Osteoblast (primary cell): ENCODE measurements at regions not wholly inside any gene's neighbourhood (a gene's known extent, or its start where the extent isn't known, plus 50 kb on each side); places are given as distances from the start of the nearest gene placed in this dataset.

Experiments
- DNase-seq: peaks from one replicate; pipeline ENCODE4 v3.0.0; 2011; ENCODE audit warnings: low spot score, mixed read lengths; ENCODE audit not compliant: insufficient read length; ENCODE audit errors: missing footprints
- H2AFZ ChIP-seq: 2 replicates; pipeline ENCODE4 v1.6.0; 2011; ENCODE audit warnings: mild to moderate bottlenecking, low read length
- H3K27ac ChIP-seq: 2 replicates; pipeline ENCODE4 v1.5.1; 2011; ENCODE audit warnings: mild to moderate bottlenecking, low read depth, low read length, moderate library complexity
- H3K27me3 ChIP-seq: 2 replicates; pipeline ENCODE4 v1.6.0; 2012; ENCODE audit warnings: mild to moderate bottlenecking, control low read depth, inconsistent platforms, low read length, moderate library complexity; ENCODE audit not compliant: insufficient read depth
- H3K36me3 ChIP-seq: 2 replicates; pipeline ENCODE4 v1.5.1; 2011; ENCODE audit warnings: mild to moderate bottlenecking, low read length, control low read depth, moderate library complexity; ENCODE audit not compliant: insufficient read depth
- H3K4me1 ChIP-seq: 2 replicates; pipeline ENCODE4 v1.5.1; 2011; ENCODE audit warnings: mild to moderate bottlenecking, low read length, control low read depth, moderate library complexity; ENCODE audit not compliant: insufficient read depth
- H3K4me2 ChIP-seq: 2 replicates; pipeline ENCODE4 v1.6.0; 2011; ENCODE audit warnings: mild to moderate bottlenecking, low read length; ENCODE audit not compliant: insufficient read depth
- H3K4me3 ChIP-seq: fragments of 200-600 bp; sonication (generic); 3 replicates; pipeline ENCODE4 v1.5.1; 2012; ENCODE audit warnings: mild to moderate bottlenecking, low read length, inconsistent platforms; ENCODE audit not compliant: insufficient read depth
- H3K79me2 ChIP-seq: 2 replicates; pipeline ENCODE4 v1.6.0; 2012; ENCODE audit warnings: mild to moderate bottlenecking, low read length, control low read depth, inconsistent platforms; ENCODE audit not compliant: insufficient read depth
- H3K9me3 ChIP-seq: 2 replicates; pipeline ENCODE4 v1.5.1; 2011; ENCODE audit warnings: low read depth, low read length, control low read depth
- H4K20me1 ChIP-seq: 2 replicates; pipeline ENCODE4 v1.6.0; 2012; ENCODE audit warnings: mild to moderate bottlenecking, low read length, control low read depth; ENCODE audit not compliant: insufficient read depth
- CTCF ChIP-seq: IDR thresholded peaks from 2 replicates; pipeline ENCODE4 v1.5.1; 2011; ENCODE audit warnings: mild to moderate bottlenecking, low read depth, low read length, moderate library complexity; ENCODE audit errors: extremely low read depth

- Histone ChIP-seq H2AFZ (no peak overlapping the region), H3K9me3 (no peaks in the 10 kb centered on the region), H3K4me1 (peaks cover 32% of the 10 kb centered on the region), H3K27me3 (no peaks in the 10 kb centered on the region), H3K4me2 (no peak overlapping the region), H3K36me3 (no peaks in the 10 kb centered on the region), H3K27ac (peak overlapping the region; percentile 37), H4K20me1 (no peaks in the 10 kb centered on the region), H3K4me3 (no peak overlapping the region), H3K79me2 (no peaks in the 10 kb centered on the region)
- peak; percentile 50 for DNase-seq
- TF ChIP-seq CTCF = no peak
Measured at GRCh38 chr2:30367232-30368070, 79.6 kb upstream of the LCLAT1 start.

DNA sequence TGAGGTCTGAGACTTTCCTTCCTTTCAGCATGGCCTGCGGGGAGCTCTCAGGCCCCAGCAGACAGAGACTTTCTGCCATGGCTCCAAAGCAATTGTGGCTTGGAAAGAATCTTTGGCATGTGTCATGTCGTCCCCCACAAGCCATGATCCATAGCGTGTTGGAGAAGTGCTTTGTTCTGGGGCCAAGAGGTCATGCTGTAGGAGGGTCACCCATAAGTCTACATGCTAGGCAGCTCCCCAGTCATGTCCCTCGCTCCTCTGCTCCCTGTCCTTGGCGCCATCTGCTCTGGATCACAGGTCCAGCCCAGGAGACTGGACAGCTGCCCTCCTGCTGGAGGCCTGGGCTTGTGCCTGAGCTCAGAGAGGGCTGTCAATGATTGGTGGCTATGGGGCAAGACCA lies 78.8 kb upstream of the LCLAT1 start:
- Histone ChIP-seq H2AFZ (peak overlapping the region; percentile 30), H3K4me1 (peaks cover 31% of the 10 kb centered on the region), H3K27ac (peak overlapping the region; percentile 37), H3K4me3 (no peak overlapping the region), H3K27me3 (no peaks in the 10 kb centered on the region), H3K36me3 (no peaks in the 10 kb centered on the region), H3K9me3 (no peaks in the 10 kb centered on the region), H3K79me2 (no peaks in the 10 kb centered on the region), H3K4me2 (peak overlapping the region; percentile 10), H4K20me1 (no peaks in the 10 kb centered on the region)
- TF ChIP-seq CTCF = no peak
- peak; percentile 27 for DNase-seq

GRCh38 chr2:30371028-30371689 lies 75.9 kb upstream of the LCLAT1 start:
- Histone ChIP-seq H3K36me3 (no peaks in the 10 kb centered on the region), H3K79me2 (no peaks in the 10 kb centered on the region), H3K4me1 (peaks cover 38% of the 10 kb centered on the region), H2AFZ (no peak overlapping the region), H3K9me3 (no peaks in the 10 kb centered on the region), H3K4me2 (no peak overlapping the region), H3K27me3 (no peaks in the 10 kb centered on the region), H3K4me3 (no peak overlapping the region), H4K20me1 (no peaks in the 10 kb centered on the region), H3K27ac (peak overlapping the region; percentile 21)
- TF ChIP-seq CTCF = no peak
- DNase-seq = no peak

DNA sequence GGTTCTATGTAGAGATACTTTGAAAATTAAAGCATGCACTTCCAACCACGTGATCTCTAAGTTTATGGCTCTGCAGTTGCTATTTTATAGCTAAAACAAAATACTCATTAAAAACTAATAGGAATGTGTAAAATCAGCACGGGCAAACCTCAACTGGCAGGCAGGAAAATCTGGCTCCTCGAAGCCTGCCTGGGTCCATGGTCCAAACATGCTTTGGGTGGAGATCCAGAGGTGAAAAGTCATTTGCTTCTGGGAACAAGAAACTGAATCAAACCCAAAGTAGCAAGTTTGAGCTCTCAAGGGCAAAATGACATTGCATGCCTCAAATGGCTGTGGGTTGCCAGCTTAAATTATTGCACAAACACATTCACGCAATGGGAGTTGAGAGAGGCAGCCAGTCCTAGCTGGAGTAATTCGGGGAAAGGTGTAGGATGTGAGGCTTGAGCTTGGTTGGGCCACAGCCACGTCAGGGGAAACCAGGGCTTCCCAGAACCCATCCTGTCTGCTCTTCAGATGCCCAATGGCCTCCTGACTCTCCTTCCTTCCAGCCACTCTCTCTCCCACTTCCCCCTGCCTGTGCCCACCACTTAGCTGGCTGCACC lies 75.2 kb upstream of the LCLAT1 start:
- Histone ChIP-seq H3K4me2 (no peak overlapping the region), H3K4me3 (no peak overlapping the region), H3K27me3 (no peaks in the 10 kb centered on the region), H3K79me2 (no peaks in the 10 kb centered on the region), H3K4me1 (peaks cover 32% of the 10 kb centered on the region), H4K20me1 (no peaks in the 10 kb centered on the region), H3K27ac (peak overlapping the region; percentile 86), H3K36me3 (no peaks in the 10 kb centered on the region), H3K9me3 (no peaks in the 10 kb centered on the region), H2AFZ (no peak overlapping the region)
- peak; percentile 71 for DNase-seq
- no peak for TF ChIP-seq CTCF
